Stimulated activated CD8-positive, alpha-beta memory T cell treated with anti-CD3 and anti-CD28 coated beads, Interleukin-12 subunit alpha, Interleukin-12 subunit beta, amount 100 ng/mL, for 1 hour (primary cell): ENCODE measurements at regions not wholly inside any gene's neighbourhood (a gene's known extent, or its start where the extent isn't known, plus 50 kb on each side); places are given as distances from the start of the nearest gene placed in this dataset.
A peak's percentile ranks its signal among the peaks of the same experiment; 100 is the strongest.
"Not testable (repeated sequence)": the region's sequence is repeated elsewhere in the genome, so short reads cannot be mapped to it uniquely, and the experiment has no call there.

Experiments used
- DNase-seq: peaks from one replicate; pipeline ENCODE4 v3.0.0-alpha.2; 2020; ENCODE audit warnings: low read depth

DNA sequence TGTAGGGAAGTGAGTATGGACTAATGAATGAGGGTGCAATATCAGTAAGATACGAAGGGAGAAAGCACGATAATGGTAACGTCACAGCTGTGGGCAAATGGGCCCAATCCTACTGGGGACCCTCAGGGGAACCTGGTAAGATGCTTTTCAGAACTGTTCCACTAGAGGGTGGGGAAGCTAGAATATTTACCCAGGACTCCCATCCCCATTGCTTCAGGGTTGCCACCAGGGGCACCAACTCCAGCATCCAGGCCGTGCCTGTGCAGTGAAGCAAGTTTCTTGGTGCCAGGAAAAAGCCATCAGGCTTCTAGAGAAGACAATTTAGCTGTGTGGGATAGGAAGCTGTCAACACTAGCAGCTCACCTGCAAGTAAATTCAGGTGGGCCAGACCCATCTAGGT is 409.3 kb downstream of the AGTPBP1 start:
- no peak for DNase-seq

DNA sequence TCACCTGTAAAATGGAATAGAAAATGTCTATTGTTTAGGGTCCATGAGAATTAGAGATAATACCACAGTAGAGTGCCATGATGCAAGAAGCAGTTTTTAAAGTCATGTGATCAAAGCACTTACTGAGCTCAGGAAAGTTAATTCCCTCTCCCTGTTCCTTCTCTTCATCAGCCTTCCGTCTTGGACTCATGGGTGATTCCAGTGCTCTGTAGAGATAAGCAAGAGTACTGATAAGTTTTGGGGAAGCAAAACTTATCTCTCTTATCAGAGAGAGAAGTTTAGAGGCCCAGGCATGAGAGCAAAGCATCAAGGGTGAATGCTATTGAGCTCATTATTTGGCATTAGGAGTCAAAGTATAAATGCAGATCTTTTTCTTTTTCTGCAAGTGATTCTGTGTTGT is 410.1 kb downstream of the AGTPBP1 start:
- no peak for DNase-seq

DNA sequence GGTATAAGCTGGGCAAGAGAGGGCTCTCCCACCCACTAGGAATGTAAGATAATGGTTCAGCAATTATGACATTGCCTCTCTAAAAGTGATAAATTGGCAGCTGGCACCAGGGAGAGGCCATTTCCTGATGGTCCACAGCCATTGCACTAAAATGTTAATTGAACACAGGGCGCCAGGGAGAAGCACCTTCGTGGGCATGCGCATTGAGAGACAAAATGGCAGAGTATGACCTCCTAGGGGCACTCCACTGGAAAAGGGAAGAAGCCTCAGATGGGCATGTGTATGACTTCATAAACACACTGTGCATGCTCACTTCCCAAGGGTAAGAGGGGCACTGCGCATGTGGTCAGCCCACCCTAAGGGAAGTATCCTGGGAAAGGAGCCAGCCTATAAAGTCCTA is 419.2 kb downstream of the AGTPBP1 start:
- no peak for DNase-seq

- no peak for DNase-seq
Measured at GRCh38 chr9:85321561-85321960, 420.2 kb downstream of the AGTPBP1 start.

DNA sequence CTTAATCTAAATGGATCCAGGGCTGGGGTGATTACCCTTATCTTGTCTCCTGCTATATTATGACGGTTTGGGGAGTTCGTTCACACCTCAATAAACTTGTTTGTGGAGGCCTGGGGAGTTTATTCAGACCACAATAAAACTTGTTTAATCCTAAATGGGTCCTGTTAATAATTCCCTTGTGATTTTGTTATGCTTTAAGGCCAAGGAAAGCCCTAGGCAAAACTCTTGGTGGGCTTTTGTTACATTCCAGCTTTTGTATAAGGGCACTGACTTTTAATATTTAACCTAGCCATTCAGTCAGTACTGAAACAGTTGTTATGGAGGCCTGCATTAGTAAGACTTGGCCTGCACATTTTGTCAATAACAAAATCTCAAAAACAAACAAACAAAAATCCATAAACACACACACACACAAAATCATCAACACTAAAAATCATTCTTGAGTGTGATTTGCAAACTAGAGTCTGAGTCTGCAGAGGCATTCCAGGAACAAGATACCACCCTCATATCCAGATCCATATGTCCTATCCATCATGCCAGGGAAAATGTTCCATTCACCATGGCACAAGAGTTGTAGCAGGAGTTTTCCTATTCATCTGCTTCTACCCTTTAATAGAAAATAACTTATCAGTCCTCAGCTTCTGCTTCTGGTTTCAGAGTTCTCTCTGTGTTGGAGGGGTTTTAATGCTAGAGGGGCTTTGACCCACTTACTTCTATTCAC is 421.7 kb downstream of the AGTPBP1 start:
- DNase-seq, result no peak

GRCh38 chr9:85315535-85315934 is 426.2 kb downstream of the AGTPBP1 start:
- not testable (repeated sequence) for DNase-seq

- no peak for DNase-seq
Measured at GRCh38 chr9:85310573-85310972, 431.2 kb downstream of the AGTPBP1 start.

GRCh38 chr9:85303757-85304134 is 438.0 kb downstream of the AGTPBP1 start:
- DNase-seq, result no peak

DNA sequence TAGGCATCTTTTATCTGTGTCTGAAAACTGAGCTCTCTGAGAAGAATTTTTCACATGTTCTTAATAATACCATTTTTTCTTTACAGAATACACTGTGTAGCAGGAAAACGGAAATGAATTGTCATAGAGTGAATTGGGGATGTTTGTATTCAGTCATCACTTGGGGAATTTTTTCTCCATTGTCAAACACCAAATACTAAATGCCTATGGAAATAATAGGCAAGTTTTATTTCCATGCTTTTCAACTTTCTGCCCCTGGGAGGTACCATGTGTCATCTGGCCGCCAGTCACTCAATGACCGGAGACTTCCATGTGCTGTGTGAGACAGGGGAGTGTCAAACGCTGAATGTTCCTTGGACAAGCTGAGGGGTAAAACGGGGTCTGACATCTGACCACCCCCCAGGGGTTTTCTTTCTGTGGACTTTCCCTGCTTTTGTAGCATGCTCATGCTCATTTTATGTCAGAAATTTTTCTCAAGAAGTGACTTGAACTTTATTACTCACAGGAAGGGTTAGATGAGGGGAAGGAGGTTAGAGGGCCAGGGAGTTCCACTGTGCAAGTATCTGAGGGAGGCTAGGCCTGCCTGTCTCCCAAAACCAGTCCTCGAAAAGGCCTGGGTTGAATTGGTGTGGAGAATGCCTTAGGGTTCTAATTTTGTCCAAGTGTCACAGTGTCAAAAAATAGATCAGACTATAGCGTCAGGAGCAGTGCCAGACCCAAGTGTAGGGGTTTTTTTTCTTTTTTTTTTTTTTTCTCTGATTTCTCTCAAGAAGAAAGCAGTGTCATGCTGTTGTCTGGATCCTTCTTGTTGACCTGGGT is 438.6 kb downstream of the AGTPBP1 start:
- DNase-seq, result no peak

DNA sequence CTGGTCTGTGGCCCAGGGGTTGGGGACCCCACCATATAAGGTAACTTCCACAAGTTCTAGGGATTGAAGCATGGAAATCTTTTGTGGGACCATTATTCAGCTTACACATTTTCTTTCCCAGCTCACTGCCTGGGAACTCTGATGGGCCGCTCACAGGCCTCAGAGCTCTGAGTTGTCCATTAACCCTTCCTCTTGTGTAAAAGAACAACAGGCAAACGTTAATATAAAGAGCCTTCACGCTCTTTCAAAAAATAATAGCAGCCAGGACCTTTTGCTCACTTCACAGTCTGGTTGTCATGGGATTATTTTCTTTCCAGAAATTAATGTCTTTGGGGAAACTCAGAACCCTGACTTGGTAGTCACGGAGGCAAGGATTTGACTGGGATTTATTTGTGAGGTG is 443.3 kb downstream of the AGTPBP1 start:
- DNase-seq, result no peak

DNA sequence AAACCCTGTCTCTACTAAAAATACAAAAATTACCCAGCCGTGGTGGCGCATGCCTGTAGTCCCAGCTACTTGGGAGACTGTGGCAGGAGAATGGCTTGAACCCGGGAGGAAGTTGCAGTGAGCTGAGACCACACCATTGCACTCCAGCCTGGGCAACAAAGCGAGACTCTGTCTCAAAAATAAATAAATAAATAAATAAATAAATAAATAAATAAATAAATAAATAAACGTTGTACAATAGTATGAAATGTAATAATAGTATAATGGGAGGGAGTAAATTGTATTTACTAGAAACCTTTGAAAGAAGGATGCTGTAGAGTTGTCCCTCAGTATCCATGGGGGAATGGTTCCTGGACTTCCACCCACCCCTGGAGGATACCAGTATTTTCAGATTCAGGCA is 446.5 kb downstream of the AGTPBP1 start:
- DNase-seq, result not testable (repeated sequence)

GRCh38 chr9:85292261-85292660 is 449.5 kb downstream of the AGTPBP1 start:
- DNase-seq, result no peak

- DNase-seq, result no peak
Measured at GRCh38 chr9:85291266-85291665, 450.5 kb downstream of the AGTPBP1 start.

DNA sequence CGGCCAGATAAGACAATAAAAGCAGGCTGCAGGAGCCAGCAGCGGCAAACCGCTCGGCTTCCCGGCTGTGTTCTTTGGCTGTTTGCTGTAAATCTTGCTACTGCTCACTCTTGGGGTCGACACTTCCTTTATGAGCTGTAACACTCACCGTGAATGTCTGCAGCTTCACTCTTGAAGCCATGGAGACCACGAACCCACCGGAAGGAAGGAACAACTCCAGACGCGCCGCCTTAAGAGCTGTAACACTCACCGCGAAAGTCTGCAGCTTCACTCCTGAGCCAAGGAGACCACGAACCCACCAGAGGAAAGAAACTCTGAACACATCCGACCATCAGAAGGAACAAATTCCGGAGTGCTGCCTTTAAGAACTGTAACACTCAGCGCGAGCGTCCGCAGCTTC is 451.7 kb downstream of the AGTPBP1 start:
- DNase-seq, result peak; percentile 5

- DNase-seq, result no peak
Measured at GRCh38 chr9:85289142-85289541, 452.6 kb downstream of the AGTPBP1 start.

DNA sequence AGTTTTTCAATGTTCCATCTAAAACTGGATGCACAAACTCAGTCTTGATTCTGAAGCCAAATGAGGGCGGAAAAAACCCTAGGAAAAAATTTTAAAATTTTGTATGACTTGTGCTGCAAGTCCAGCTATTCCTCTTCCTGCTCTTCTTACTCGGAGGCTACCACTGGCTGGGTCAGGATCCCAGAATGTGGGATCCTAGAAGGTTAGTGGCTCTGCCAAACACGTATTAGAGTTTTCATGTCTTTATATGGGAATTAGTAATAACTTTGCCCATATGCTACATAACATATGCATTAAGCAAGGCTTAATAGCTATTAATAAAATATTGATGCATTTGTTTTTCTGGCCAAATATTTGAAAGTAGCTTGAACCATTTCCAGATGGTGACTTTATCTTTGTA is 458.3 kb downstream of the AGTPBP1 start:
- no peak for DNase-seq

DNA sequence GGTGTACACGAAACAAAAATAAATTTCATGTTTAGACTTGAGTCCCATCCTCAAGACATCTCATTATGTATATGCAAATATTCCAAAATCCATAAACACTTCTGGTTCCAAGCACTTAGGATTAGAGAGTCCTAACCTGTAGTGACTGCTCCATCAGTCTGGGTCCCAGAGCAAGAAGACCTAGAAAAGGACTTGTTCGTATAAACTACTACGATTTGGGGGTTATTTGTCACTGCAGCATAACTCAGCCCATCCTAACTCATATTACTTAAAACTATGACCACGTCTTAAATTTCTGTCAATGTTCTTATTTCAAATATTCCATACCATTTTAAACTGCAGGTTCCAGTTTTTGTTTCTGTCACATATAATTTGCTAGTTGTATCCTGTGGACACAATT is 463.0 kb downstream of the AGTPBP1 start:
- no peak for DNase-seq

DNA sequence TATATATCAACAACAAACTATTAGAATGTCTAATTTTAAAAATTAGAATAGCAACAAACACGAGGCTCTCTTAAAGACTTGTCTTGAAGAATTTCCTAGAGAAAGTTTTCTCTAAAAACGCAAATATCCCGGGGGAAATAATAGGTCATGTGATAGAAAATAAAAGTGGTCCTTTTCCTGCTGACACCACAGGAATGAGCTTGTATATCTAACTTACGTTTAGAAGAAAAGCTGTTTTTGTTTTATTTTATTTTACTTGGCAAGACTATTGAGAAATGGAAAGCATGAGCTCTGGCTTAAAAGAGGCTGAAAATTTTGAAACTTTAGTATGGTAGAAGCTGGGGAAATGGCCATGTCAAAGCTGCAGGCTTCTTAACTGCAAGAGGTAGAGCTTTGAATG is 465.0 kb downstream of the AGTPBP1 start:
- no peak for DNase-seq

DNA sequence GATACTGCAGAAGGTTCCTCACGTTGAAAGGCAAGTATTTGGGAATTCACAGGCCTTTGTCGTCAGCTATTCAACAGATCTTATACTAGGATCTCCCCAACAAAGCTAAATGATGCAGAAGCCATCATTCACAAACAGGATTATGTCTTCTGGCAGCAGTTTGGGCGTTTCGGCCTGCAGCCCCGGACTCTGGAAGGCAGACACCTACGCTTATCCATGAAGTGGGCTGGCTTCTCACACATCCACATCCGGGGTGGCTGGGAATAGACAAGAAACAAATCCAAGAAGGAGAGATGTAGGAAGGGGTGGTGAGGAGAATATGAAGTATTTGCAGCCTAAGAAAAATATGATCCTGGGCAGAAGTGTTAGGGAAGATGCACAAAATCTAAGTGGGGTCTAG is 471.9 kb downstream of the AGTPBP1 start:
- no peak for DNase-seq

DNA sequence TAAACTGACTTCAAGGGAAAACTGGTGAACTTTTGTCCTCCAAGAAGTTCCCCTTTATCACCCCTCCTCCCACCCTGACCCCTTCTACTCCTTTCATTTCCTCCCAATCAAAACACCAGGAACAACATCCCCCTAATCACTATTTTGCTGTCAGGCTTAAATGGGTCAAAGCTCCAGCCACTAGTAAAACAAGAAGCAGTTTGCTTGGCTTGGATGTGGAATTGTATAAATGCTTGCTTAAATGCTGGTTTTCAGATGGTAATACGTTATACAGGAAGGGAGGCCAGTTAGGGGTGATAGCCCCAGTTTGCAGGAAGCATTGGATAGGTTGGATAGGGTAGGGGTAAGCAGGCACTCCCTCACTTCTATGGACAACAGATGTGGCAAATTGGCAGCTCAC is 473.6 kb downstream of the AGTPBP1 start:
- DNase-seq, result no peak

DNA sequence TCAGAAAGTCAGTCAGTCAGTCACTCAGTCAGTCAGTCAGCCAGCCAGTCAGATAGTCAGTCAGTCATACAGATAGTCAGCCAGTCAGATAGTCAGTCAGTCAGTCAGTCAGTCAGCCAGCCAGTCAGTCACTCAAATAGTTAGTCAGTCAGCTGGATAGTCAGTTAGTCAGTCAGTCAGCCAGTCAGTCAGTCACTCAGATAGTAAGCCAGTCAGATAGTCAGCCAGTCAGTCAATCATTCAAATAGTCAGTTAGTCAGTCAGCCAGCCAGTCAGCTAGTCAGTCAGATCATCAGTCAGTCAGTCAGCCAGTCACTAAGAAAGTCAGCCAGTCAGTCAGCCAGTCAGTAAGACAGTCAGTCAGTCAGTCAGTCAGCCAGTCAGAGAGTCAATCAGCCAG is 477.1 kb downstream of the AGTPBP1 start:
- no peak for DNase-seq

DNA sequence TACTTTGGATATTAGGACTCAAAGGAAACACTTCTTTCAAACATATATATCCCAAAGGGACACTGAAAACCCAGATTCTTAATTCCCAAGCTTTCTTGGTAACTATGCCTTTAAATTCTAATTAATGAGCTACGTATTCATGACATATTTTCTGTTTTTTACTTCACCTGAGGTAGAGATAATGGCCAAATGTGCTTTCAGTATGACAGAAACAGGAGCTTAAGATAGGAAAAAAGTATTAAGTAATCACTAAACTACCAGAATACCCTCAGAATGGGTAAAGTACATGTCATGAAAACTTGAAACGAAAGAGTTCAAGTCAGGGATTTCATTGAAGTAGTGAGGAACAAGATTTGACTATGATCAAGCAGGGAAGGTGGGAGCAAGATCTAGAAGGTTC is 478.5 kb downstream of the AGTPBP1 start:
- no peak for DNase-seq

- no peak for DNase-seq
Measured at GRCh38 chr9:85262333-85262732, 479.4 kb downstream of the AGTPBP1 start.
